AG08395 (cell line): ENCODE measurements at regions not wholly inside any gene's neighbourhood (a gene's known extent, or its start where the extent isn't known, plus 50 kb on each side); places are given as distances from the start of the nearest gene placed in this dataset.
"Not testable (repeated sequence)": the region's sequence is repeated elsewhere in the genome, so short reads cannot be mapped to it uniquely, and the experiment has no call there.

Experiments used
- DNase-seq: peaks from one replicate; pipeline ENCODE4 v3.0.0; 2012; ENCODE audit warnings: mixed read lengths, low spot score

DNA sequence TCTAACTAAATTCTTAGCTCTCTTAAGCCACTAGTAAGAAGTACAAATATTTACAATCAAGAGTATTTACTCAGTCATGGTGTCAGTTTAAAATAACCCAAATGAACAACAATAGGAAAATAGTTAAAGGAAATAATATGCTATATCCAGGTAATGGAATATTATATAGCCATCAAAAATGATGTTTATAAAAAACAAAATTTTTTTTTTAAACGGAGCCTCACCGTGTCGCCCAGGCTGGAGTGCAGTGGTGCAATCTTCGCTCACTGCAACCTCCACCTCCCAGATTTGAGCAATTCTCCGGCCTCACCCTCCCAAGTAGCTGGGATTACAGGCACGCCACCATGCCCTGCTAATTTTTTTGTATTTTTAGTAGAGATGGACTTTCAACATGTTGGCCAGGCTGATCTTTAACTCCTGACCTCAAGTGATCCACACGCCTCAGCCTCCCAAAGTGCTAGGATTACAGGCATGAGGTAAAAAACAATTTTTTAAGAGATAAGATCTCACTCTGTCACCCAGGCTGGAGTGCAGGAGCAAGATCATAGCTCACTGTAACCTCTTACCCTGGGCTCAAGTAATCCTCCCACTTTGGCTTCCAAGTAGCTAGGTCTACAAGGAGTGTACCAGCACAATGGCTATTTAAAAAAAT lies 132.5 kb downstream of the NOC3L start:
- no peak for DNase-seq

DNA sequence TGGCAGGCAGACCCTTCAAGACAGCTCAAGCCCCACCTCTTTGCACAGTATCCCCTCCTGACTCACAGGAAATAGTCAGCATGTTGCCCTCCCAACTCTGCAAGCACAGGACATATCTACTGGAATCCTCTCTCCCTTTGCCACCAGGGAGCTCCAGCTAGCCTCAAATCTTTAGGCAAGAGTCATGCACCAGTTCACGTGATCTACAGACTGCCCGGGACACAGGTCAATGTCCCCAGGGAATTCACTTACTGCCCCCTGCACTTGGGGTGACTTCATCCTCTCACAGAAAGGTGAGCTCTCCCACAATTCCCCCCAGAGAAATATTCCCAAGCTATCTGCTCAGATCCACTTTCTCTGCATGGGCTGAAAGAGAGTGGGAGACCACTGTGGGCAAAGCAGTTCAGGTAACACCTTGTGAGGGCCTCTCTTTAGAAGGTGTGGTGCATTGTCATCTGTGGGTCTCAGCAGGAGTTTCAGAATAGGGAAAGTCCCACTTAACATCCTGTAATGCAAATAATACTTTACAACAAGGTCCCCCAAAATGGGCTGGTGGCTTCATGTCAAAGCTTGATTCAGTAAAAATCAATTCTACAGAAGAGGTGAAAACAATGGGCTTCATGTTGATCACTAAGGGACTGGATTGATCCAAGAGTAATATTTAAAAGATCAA lies 129.9 kb downstream of the NOC3L start:
- DNase-seq: no peak

DNA sequence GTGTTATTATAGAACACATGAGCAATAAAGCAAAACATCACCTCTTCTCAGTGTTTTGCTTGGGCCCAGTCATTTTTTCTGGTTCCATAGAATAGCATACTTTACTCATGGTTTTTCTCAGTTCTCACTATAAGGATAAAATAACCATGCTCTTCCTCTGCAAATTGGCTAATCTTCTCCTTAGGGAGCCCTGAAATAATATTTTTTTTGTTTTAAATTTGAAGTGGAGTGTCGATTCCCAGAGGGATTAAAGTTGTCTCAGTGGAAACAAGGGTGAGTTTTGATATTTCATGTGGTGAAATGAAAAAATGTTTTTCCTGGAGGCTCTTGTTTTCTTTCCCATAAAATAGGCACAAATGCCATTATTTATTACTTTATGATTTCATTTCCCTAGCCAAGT lies 127.3 kb downstream of the NOC3L start:
- no peak for DNase-seq

DNA sequence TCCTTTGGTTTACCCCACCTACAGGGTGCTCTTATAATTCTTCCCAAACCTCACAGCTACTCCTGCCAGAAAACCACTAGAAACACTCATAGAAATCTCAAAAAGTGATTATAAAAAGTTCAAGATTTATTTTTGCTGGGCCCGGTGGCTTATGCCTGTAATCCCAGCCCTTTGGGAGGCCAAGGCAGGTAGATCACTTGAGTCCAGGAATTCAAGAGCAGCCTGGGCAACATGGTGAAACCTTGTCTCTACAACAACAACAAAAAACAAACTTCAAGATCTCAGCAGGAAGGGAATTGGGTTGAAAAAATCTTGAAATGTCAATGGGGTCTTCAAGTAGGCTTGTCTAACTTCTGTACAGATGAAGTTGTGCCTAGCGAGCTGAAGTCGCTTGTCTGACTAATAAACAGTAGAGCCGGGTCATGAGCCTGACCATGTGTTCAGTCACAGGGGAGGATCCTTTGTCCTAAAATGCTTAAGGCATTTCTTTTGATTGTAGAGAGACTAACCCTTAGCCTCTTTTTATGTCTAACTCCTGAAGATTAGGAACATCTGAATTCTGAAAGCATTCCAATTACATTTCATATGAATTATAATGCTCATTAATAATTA lies 124.6 kb downstream of the NOC3L start:
- no peak for DNase-seq

DNA sequence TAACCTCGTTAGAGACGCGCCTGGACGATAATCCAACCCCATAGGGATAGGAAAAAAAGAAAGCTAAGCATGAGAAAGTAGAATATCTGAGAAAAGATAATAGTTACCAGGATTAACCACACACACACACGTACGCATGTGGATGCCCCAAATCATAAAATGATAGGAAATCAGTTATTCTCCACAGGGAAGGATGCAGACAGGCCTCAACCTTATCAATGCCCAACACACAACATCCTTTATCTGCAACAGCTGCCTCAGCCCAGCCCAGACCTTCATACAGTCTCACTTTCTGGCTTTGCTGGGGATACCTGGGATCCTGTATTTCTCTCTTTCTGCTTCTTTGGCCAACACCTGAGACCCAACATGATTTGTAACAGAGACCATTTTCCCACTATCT lies 123.0 kb downstream of the NOC3L start:
- DNase-seq: no peak

DNA sequence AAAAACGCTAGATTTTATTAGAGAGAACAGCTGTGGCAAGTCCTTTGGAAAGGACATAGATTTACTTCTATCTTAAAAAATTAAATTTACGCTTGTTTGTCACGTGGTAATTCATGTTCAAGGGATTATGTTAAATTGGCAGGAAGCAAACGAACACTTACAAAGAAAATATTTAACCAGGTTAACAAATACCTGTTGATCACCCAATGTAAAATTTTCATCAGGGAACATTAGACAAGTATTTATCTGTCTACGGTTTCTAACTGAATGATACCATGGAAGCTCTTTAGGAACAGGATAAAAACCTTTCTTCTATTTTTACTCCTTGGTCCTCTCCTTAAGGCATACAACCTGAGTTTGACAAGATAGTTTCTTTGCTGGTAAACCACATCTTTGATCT lies 122.2 kb downstream of the NOC3L start:
- DNase-seq: no peak

DNA sequence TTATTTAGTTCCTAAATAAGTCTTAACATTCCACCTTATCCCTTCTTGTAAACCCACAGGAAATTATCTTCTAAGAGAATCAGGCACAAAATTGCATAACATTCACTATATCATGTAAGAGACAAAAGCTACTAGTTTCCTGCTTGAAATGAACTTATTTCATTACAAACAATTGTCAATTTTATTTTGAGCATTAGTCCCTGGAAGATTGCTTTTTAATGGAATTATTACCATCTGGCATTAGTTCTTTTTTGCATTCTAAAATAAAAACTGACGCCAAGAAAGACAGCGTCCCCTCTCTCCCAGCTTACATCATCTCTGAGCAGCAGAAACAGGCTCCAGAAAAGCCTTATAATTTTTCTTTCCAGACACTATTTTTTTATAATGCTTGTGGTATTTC lies 121.8 kb downstream of the NOC3L start:
- DNase-seq: no peak

DNA sequence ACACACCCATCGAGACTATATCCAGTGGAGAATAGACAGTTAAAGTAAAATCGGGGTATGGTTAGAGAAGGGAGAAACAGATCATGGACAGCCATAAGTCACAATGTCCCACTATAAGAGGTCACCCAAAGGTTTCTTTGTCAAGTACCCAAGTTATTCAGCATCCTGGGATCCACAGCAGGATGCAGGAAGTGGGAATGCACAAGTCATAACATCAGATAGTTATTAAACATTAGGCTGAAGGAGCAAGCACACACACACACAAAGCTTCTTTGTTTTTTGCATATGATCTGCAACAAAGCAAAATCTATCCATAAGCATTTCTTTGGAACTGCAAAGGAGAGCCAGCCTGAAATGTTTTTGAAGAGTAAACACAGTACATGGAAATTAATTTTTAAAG lies 111.6 kb downstream of the NOC3L start:
- no peak for DNase-seq

DNA sequence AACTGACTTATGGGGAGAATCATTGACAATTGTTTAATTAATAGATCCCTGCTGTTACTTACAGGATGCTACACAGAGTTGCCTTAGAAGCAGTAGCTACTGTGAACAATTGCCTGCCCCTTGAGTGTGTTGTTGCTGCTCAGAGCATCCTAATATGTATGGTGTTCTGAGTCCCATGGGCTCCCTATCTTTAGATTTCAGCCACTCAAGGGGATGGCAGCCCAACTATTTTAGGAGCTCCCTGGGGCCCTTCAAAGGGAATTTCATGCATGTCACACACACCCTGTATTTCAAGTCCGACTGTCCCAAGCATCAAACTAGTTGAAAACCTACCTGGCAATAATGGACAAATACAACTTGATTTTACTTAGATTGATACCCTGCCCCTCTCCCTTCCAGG lies 111.2 kb downstream of the NOC3L start:
- DNase-seq: no peak

DNA sequence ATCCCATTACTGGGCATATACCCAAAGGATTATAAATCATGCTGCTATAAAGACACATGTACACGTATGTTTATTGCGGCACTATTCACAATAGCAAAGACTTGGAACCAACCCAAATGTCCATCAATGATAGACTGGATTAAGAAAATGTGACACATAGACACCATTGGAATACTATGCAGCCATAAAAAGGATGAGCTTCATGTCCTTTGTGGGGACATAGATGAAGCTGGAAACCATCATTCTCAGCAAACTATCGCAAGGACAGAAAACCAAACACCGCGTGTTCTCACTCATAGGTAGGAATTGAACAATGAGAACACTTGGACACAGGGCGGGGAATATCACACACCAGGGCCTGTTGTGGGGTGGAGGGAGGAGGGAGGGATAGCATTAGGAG lies 105.3 kb downstream of the NOC3L start:
- not testable (repeated sequence) for DNase-seq

DNA sequence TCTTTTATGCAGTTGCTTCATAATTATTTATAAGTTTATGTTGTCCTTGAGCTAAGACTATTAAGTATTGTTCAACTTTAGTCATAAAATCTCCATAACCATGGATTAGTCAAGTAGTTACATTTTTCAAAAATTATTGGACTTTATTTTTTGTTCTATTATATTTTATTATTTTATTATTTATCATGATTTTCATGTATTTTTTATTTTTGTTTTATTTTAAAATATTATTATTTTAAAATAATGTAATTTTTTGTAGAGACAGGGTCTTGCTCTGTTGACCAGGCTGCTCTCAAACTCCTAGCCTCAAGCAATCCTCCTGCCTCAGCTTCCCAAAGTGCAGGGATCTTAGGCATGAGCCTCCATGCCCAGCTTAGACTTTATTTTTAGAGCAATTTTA lies 102.3 kb downstream of the NOC3L start:
- no peak for DNase-seq

DNA sequence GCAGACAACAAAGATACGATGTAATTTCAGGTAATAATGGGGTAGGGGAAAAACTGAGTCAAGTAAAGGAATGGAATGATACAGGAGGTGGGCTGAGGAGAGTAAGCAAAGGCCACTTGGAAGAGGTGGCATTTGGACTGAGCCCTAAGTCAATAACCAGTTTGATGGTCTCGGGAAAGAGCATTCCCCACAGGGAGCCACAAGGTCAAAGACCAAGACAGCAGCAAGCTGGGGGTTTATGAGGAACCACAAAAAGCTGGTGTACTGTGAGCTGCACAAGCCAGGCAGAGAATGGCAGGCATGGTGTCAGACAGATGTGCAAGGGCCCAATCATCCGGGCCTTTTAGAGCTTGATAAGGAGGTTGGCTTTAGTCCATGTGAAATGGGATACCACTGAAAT lies 98.7 kb downstream of the NOC3L start:
- no peak for DNase-seq

DNA sequence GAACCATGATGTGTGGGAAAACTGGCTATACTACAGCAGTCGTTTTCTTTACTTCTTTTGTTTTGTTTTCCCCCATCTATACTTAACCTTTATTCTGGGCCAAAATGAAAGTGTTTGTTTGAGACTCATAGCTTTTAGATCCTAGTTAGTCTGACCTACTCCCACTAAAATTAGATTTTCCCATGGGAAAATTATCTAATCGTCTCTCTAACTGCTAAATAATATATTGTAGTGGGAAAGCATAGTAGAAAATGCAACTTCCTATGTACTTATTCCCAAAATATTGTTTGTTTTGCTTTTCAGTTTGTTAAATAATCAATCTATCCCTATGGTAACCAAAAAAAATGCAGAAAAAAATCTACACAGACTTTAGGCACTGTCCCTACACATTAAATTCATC lies 96.6 kb downstream of the NOC3L start:
- DNase-seq: no peak

DNA sequence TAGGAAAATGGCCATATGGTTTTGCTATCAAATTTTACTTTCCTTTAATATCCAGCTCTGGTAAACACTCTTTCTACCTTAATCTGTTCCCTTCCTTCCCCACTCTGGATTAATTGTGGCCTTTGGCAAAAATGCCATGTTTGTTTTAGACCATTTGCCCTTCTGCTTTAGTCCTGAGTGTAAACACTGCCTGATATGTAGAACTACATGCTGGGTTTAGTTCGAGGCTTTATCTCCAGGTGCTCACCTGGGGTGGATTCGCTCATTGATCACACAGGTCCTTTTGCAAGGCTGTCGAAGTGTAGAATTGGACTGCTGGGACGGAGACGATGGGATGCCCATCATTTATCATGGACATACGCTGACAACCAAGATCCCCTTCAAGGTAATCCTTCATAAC lies 94.1 kb downstream of the NOC3L start:
- DNase-seq: no peak

DNA sequence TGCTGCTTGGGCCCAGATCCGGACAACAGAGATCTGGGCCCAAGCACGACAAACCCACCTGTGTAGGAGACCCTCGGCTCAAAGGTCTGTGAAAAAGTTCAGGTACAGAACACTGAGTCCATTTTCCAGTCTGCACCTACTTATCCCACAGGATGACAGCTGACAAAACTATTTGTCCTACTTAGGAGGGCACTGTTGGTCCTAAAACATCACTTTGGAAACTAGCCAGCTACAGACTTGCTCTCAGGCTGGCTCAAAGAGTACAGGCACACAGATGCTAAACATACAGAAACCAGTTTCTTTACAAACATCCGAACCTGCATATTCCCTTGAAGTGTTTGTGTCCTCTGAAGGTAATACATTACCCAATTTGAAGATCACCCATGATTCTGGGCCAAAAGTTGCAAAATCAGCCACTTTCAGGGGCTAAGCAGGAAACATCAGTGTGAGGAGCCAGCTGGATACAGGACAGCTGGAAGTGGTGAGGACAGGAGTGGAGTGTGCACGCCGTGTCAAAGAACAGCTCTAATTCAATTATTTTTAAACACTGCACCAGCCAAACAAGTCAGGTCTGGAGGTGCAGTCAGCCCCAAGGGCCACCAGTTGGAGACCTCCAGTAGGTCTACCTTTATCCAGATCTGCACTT lies 88.5 kb downstream of the NOC3L start:
- DNase-seq: peak; percentile 17

DNA sequence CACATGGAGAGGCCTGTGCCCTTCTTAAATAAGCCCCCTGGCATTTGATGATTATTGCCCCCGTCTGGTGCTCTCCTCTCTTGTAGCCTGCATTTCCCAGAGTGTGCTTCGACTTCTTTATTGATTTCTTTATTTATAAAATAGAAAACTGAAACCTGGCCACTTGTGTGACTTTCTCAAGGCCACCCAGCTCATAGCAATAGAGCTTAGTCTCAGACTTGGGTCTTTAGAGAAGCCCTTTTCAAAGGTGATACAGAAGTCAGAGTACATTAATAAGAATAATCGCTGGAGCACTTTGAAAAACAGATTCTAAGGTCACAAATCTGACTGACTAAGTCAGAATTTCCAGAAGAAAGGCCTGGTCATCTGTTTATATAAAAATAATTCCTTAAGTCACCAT lies 86.6 kb downstream of the NOC3L start:
- no peak for DNase-seq

DNA sequence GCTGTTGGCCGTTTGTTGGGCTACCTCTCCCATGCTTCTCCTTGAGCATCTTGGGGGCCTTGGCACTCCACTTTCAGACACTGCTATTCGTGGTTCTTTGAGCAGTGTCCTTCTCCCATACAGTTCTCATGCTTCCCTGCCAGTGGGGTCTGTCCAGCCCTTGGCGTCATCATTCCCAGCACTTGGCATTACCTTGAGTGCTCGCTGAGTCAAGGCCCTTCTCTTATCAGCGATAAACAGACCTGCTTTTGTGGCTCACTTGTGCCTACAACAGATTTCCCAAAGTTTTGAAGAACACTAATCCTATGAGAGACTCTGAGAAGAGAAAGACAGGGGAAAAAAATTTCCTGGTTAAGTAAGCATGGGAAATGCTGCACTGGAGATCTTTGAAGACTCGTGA lies 85.3 kb downstream of the NOC3L start:
- no peak for DNase-seq

DNA sequence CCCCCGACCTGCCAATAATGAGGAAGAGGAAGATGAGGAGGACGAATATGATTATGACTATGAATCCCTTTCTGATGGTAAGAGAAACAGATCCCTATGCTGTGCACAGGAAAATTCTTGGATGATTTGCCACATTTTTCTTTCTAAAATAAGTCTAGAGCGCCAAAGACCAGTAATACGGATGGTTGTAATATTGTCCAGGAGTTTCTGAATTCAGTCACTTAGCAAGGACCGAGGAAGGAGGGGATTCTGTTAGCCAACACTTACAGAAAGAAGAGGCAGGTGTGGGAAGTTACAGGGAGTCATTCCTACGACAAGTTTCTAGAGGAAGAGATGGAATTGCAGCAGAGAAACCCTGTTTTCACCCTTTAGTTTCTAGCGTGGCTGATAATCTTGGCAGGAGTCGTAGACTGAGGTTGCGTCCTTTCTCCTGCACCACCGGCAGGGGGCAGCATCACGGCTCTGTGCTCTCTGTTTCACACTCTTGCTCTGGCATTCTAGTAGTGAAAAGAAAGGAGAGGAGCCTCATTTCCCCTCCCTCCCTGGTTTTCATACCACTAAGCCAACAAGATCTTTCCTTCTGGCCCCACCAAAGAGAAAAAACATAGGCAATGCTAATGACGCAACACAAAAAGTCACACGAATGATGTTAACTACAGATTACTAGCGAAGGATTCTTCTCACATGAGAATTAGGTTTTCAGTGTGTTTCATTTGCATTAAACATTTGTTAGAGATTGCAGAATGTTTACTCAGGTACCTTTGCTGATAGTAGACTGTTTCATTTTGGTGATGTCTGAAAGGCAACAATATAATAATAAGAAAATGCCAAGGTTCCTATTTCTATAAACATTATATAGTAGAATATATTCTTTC lies 82.7 kb downstream of the NOC3L start:
- peak; percentile 70 for DNase-seq

DNA sequence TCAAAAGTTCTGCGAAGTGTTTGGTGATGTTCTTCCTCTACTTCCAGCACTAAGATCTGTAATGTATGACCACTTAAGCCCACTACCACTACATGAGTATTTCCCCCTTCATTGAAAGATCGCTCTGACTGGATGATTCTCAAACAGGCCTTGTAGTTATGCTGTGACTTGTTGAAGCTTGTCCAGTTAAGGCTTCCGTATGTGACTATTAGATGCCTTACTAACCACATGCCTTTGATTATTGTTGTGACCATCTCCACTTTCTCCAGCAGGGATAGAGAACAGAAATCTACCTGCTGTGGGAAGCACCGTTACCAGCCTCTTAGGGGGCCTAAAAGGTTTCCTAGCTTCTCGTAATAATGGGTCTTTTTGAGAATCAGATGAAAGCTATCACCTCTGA lies 81.1 kb downstream of the NOC3L start:
- DNase-seq: no peak

DNA sequence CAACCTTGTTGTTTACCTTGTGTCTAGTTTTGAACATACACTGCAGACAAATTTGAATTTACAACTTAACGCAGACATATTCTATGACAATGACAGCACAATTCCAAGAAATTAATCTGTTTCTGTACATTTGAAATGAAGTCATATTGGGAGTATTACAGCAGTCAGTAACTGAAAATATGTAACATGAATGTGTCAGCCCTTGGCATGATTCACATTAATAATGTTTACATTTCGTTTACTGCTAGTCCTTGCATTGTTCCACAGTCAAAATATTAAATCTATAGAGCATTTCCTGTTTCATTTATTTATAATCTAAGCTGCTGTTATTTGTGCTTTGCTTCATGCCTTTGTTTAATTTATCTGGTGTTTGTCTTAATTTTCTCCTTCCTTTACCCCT lies 80.4 kb downstream of the NOC3L start:
- no peak for DNase-seq
